ENCODE measurements at regions not wholly inside any gene's neighbourhood (a gene's known extent, or its start where the extent isn't known, plus 50 kb on each side); places are given as distances from the start of the nearest gene placed in this dataset.

GRCh38 chr1:221841251-221841982 is 99.5 kb upstream of the DUSP10 start:
- DNase-seq (ENCODE audit: low spot score) = no peak
- no peak for TF ChIP-seq CTCF (IDR thresholded peaks at IDR 0.05; ENCODE audit: borderline replicate concordance, control extremely low read depth, extremely low read depth, insufficient read depth, missing control alignments)
- in situ Hi-C loops (cut with MboI; ENCODE audit: low sequenced_read_pairs, unreplicated experiment) = no loop called here

GRCh38 chr1:221840511-221841243 is 98.8 kb upstream of the DUSP10 start:
- DNase-seq (ENCODE audit: low spot score) = no peak
- no peak for TF ChIP-seq CTCF (IDR thresholded peaks at IDR 0.05; ENCODE audit: borderline replicate concordance, control extremely low read depth, extremely low read depth, insufficient read depth, missing control alignments)
- in situ Hi-C loops (cut with MboI; ENCODE audit: low sequenced_read_pairs, unreplicated experiment) = no loop called here

- peak; percentile 21 for DNase-seq (ENCODE audit: low spot score)
These were observed 98.0 kb upstream of the DUSP10 start for GRCh38 chr1:221839782-221840395.

DNA sequence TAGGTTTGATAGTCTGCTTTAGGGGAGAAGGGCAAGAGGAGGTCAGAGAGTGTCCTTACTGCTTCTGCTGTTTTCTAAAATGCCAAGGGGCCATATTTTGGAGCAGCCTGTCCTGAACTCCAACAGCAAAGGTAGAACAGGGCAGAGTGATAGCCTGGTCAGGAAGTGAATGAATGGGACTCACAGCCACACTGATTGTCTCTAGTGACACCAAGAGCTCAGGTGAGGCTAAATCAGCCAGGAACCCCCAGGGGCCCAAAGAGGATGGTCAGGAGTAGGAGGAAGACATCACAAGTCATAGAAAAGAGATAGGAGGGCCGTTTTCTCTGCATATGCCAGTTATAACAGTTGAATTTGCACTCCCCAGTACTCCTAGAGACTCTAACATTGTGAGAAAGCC is 97.4 kb upstream of the DUSP10 start:
- TF ChIP-seq CTCF (IDR thresholded peaks at IDR 0.05; ENCODE audit: borderline replicate concordance, control extremely low read depth, extremely low read depth, insufficient read depth, missing control alignments) = peak; percentile 24
- peak; percentile 12 for DNase-seq (ENCODE audit: low spot score)
- in situ Hi-C loops (cut with MboI; ENCODE audit: low sequenced_read_pairs, unreplicated experiment) = no loop called here

More at GRCh38 chr1:221839782-221840395, 98.0 kb upstream of the DUSP10 start:
- TF ChIP-seq CTCF (IDR thresholded peaks at IDR 0.05; ENCODE audit: borderline replicate concordance, control extremely low read depth, extremely low read depth, insufficient read depth, missing control alignments) = no peak
- in situ Hi-C loops (cut with MboI; ENCODE audit: low sequenced_read_pairs, unreplicated experiment) = no loop called here

- DNase-seq (ENCODE audit: low spot score) = no peak
- no peak for TF ChIP-seq CTCF (IDR thresholded peaks at IDR 0.05; ENCODE audit: borderline replicate concordance, control extremely low read depth, extremely low read depth, insufficient read depth, missing control alignments)
- in situ Hi-C loops (cut with MboI; ENCODE audit: low sequenced_read_pairs, unreplicated experiment) = no loop called here
These were observed 96.0 kb upstream of the DUSP10 start for GRCh38 chr1:221837896-221838295.

GRCh38 chr1:221834698-221835513 is 93.0 kb upstream of the DUSP10 start:
- in situ Hi-C loops (cut with MboI; ENCODE audit: low sequenced_read_pairs, unreplicated experiment) = no loop called here
- TF ChIP-seq CTCF (IDR thresholded peaks at IDR 0.05; ENCODE audit: borderline replicate concordance, control extremely low read depth, extremely low read depth, insufficient read depth, missing control alignments) = no peak
- no peak for DNase-seq (ENCODE audit: low spot score)

Data from GM13976 (cell line).